Stomach smooth muscle (tissue), 2 donors: ENCODE measurements at regions not wholly inside any gene's neighbourhood (a gene's known extent, or its start where the extent isn't known, plus 50 kb on each side); places are given as distances from the start of the nearest gene placed in this dataset.
"Not testable (repeated sequence)": the region's sequence is repeated elsewhere in the genome, so short reads cannot be mapped to it uniquely, and the experiment has no call there.

Source experiments
- H3K27ac ChIP-seq: one replicate; pipeline ENCODE4 v1.7.0; 2013; ENCODE audit warnings: mild to moderate bottlenecking, low read length, inconsistent platforms
- H3K27me3 ChIP-seq, 2 donors: one replicate each; pipeline ENCODE4 v1.7.0; 2013; ENCODE audit warnings: low read length in 2 of 2; ENCODE audit not compliant: insufficient read depth in 2 of 2, control insufficient read depth in 1 of 2
- H3K36me3 ChIP-seq, 2 donors: one replicate each; pipeline ENCODE4 v1.7.0; 2013; ENCODE audit warnings: low read length in 2 of 2; ENCODE audit not compliant: control insufficient read depth in 2 of 2, insufficient read depth in 2 of 2
- H3K4me1 ChIP-seq: one replicate; pipeline ENCODE4 v1.7.0; 2013; ENCODE audit warnings: low read length; ENCODE audit not compliant: control insufficient read depth, insufficient read depth
- H3K4me3 ChIP-seq, 2 donors: one replicate each; pipeline ENCODE4 v1.7.0; 2013; ENCODE audit warnings: low read length in 2 of 2
- H3K9ac ChIP-seq, 2 donors: one replicate each; pipeline ENCODE4 v1.7.0; 2013; ENCODE audit warnings: low read length in 2 of 2, mild to moderate bottlenecking in 1 of 2
- H3K9me3 ChIP-seq, 2 donors: one replicate each; pipeline ENCODE4 v1.7.0; 2013; ENCODE audit warnings: low read length in 2 of 2; ENCODE audit not compliant: control insufficient read depth in 2 of 2
- donor health status: healthy.
- donor health status: Pancreatic carcinoma.

- not testable (repeated sequence) for H3K9ac ChIP-seq, H3K27ac ChIP-seq, H3K36me3 ChIP-seq, H3K4me1 ChIP-seq, H3K27me3 ChIP-seq, H3K4me3 ChIP-seq, H3K9me3 ChIP-seq
Measured at GRCh38 chr13:112223929-112224328, 152.2 kb upstream of the SPACA7 start.

GRCh38 chr13:112225429-112226090 is 150.6 kb upstream of the SPACA7 start:
- Histone ChIP-seq H3K4me3 (no peak overlapping the region), H3K4me1 (no peaks in the 10 kb centered on the region), H3K9ac (no peak overlapping the region), H3K36me3 (no peaks in the 10 kb centered on the region), H3K27me3 (peaks cover under 1 to 10% of the 10 kb centered on the region in 2 donors), H3K9me3 (no peaks in the 10 kb centered on the region), H3K27ac (no peak overlapping the region)

DNA sequence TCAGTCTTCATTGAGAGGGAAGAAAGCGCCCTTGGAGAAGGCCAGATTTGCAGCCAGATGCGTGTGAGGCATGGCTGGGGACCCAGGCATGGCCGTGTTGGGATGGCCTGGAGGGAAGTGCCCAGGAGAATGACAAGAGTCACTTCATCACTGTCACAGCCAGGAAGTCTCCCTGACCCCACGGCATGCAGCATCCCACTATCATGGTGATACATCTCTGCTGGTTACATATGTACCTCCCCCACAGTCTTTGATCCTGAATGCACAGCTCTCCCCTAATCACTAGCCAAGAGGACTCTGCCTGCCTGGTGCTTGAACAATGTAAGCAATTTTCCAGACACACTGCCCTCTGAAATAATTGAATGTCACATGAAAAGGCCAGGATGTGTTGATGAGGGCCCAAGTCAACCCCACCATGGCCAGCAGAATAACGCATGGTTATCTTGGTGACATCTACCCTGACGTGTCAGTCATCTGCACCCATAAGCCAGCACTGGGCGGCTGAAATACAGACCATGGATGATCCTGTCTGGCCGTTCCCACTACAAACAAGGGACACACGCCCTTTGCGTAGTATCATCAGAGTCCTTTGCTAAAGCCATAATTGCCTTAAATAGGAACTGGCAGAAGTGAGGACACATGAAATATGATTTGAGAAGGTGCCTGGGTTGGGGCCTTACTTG is 149.7 kb upstream of the SPACA7 start:
- H3K27me3 ChIP-seq, result peaks cover 0 to 10% of the 10 kb centered on the region in 2 donors
- no peak overlapping the region for H3K4me3 ChIP-seq
- no peaks in the 10 kb centered on the region for H3K9me3 ChIP-seq
- H3K4me1 ChIP-seq, result no peaks in the 10 kb centered on the region
- no peak overlapping the region for H3K27ac ChIP-seq
- no peak overlapping the region for H3K9ac ChIP-seq
- H3K36me3 ChIP-seq, result no peaks in the 10 kb centered on the region

DNA sequence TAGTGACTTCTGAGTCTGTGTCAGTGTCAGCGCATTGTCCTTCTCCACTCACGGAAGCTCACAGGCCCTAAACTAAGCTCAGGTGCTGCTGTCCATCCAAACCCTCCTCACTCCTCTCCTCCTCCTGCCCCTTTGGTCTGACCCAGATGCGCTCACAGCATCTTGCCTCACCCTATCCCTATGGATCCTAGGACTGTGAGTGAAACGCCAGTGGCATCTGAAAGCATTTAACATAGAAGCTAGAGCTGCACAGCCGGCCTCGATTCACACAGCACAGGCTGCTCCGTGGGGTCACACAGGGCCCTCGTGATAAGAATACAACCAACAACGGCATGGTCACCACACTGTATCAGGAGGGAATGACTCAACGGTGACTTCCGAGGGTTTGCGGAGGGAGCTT is 149.1 kb upstream of the SPACA7 start:
- Histone ChIP-seq H3K27ac (no peak overlapping the region), H3K4me1 (no peaks in the 10 kb centered on the region), H3K9ac (no peak overlapping the region), H3K27me3 (peaks cover 0 to 10% of the 10 kb centered on the region in 2 donors), H3K4me3 (no peak overlapping the region), H3K36me3 (no peaks in the 10 kb centered on the region), H3K9me3 (no peaks in the 10 kb centered on the region)

GRCh38 chr13:112229445-112229844 is 146.7 kb upstream of the SPACA7 start:
- H3K9ac ChIP-seq, result no peak overlapping the region
- H3K36me3 ChIP-seq, result no peaks in the 10 kb centered on the region
- H3K4me3 ChIP-seq, result no peak overlapping the region
- H3K4me1 ChIP-seq, result no peaks in the 10 kb centered on the region
- peaks cover 0 to 10% of the 10 kb centered on the region in 2 donors for H3K27me3 ChIP-seq
- H3K27ac ChIP-seq, result no peak overlapping the region
- H3K9me3 ChIP-seq, result no peaks in the 10 kb centered on the region

DNA sequence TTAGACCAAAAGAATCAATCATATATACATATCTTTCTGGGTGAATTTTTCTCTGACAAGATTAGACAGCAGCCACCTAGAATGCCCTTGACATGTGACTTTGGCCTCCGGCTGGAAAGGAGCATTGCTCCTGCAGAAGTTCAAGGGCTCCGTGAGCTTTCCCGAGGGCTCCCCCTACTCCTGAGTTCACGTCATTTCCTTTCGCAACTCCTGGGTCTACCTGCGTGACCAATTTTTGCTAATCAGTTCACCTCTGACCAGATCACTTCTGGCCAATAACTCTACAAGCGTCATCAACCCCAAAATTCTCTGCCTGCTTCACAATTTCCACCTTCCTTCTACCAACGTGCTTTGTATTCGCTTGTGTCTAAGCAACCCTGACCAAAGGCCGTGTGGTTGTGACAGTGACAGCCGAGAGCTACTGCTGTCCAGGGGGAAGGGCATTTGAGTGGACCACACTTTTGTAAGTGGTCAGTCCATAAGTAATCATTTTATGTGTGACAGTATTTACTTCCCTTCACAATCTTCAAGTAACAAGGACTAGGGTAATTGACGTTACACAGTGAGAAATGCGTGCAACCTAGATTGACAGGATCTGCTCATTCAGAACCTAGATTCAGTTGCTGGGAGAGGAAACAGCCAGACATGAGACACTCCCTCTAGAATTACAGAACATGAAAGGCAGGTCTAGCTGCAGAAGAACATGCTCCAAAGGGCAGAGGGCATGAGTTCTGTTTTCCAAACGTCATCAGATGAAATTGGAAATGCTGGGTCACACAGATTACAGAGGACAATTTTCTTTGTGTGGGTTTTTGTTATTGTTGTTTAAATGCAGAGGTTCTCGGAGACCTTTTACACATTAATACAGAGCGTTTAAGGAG is 145.9 kb upstream of the SPACA7 start:
- H3K27ac ChIP-seq, result no peak overlapping the region
- no peaks in the 10 kb centered on the region for H3K4me1 ChIP-seq
- no peak overlapping the region for H3K9ac ChIP-seq
- H3K9me3 ChIP-seq, result no peaks in the 10 kb centered on the region
- no peak overlapping the region for H3K4me3 ChIP-seq
- H3K27me3 ChIP-seq, result peaks cover 0 to 10% of the 10 kb centered on the region in 2 donors
- no peaks in the 10 kb centered on the region for H3K36me3 ChIP-seq

GRCh38 chr13:112231451-112232083 is 144.6 kb upstream of the SPACA7 start:
- no peaks in the 10 kb centered on the region for H3K36me3 ChIP-seq
- H3K4me1 ChIP-seq, result no peaks in the 10 kb centered on the region
- H3K9me3 ChIP-seq, result no peaks in the 10 kb centered on the region
- H3K9ac ChIP-seq, result no peak overlapping the region
- H3K27me3 ChIP-seq, result peaks cover 0 to 8% of the 10 kb centered on the region in 2 donors
- H3K4me3 ChIP-seq, result no peak overlapping the region
- no peak overlapping the region for H3K27ac ChIP-seq

GRCh38 chr13:112233256-112233655 is 142.9 kb upstream of the SPACA7 start:
- H3K27me3 ChIP-seq, result peaks cover 0 to 6% of the 10 kb centered on the region in 2 donors
- no peaks in the 10 kb centered on the region for H3K4me1 ChIP-seq
- no peak overlapping the region for H3K9ac ChIP-seq
- no peaks in the 10 kb centered on the region for H3K9me3 ChIP-seq
- no peak overlapping the region for H3K27ac ChIP-seq
- no peak overlapping the region for H3K4me3 ChIP-seq
- no peaks in the 10 kb centered on the region for H3K36me3 ChIP-seq

DNA sequence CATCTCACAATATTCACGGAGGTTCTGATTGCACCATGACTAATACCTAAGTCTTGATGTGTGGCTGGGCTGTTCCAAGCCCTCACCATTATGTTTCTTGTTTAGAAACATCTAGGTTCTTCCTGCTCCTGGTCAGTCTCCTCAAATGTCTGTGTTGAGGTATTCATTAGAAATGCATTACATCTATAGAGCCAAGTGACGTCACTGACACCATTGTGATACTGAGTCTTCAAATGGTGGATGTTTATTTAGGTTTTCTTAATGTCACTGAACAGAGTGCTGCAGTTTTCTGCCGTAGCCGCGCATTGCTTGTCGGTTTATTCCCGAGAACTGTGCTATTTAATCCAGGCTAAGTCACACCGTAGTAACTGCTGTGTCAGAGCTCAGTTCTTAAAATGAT is 142.4 kb upstream of the SPACA7 start:
- Histone ChIP-seq H3K36me3 (no peaks in the 10 kb centered on the region), H3K27ac (no peak overlapping the region), H3K4me1 (no peaks in the 10 kb centered on the region), H3K9ac (no peak overlapping the region), H3K4me3 (no peak overlapping the region), H3K27me3 (peaks cover 0 to 6% of the 10 kb centered on the region in 2 donors), H3K9me3 (no peaks in the 10 kb centered on the region)

DNA sequence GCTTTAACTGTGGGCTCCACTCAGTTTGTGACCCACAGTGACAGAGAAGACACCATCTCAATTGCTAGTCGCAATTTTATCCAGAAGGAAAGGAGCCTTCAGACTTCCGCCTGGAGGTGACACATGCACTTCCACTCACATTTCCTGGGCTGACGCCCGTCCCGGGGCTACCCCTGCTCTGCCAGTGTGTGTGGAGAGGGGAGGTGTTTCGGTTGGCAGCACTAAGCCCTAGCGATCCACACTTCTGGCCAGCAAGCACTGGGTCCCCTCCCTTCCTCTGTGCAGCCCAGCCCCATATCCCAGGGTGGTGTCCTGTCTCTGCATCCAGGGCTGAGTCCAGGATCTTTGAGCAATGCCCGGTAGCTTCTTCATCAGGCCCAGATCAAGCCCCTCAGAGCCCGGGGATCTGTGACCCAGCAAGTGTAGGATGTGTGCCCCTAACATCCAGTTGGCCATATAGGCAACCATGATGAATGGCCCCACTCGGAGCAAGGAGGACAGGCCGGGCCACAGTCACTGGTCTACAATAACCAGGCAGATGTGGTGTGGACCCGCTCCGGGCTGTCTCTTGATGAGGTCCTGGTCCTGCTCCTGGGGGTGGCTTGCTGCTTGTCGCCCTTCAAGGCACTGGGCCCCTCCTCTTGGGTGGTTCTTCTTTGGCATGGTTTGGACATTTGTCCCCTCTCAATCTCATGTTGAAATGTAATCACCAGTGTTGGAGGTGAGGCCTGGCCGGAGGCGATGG is 141.9 kb upstream of the SPACA7 start:
- H3K4me3 ChIP-seq, result no peak overlapping the region
- H3K36me3 ChIP-seq, result no peaks in the 10 kb centered on the region
- H3K4me1 ChIP-seq, result no peaks in the 10 kb centered on the region
- H3K27me3 ChIP-seq, result peaks cover 0 to 6% of the 10 kb centered on the region in 2 donors
- H3K9ac ChIP-seq, result no peak overlapping the region
- H3K27ac ChIP-seq, result no peak overlapping the region
- no peaks in the 10 kb centered on the region for H3K9me3 ChIP-seq
